ENCODE measurements at regions not wholly inside any gene's neighbourhood (a gene's known extent, or its start where the extent isn't known, plus 50 kb on each side); places are given as distances from the start of the nearest gene placed in this dataset.

- no peak for TF ChIP-seq YY1 (IDR thresholded peaks at IDR 0.05; ENCODE audit: low read depth)
- no peak for TF ChIP-seq REST (IDR thresholded peaks at IDR 0.05; ENCODE audit: low read depth)
- no peak for TF ChIP-seq EP300 (IDR thresholded peaks at IDR 0.05; ENCODE audit: borderline replicate concordance)
- TF ChIP-seq MAX (IDR thresholded peaks at IDR 0.05), result no peak
- no peak for TF ChIP-seq FOXM1 (IDR thresholded peaks at IDR 0.05; ENCODE audit: borderline replicate concordance, low read depth)
- no peak for TF ChIP-seq CEBPB (IDR thresholded peaks at IDR 0.05)
- TF ChIP-seq TEAD4 (IDR thresholded peaks at IDR 0.05), result no peak
- no peak for TF ChIP-seq TCF12 (IDR thresholded peaks at IDR 0.05; ENCODE audit: low read depth)
Observed at GRCh38 chr10:8591640-8592039, 537.2 kb downstream of the GATA3 start.
